Gastroesophageal sphincter (tissue), 4 donors: ENCODE measurements at regions not wholly inside any gene's neighbourhood (a gene's known extent, or its start where the extent isn't known, plus 50 kb on each side); places are given as distances from the start of the nearest gene placed in this dataset.
"Not testable (repeated sequence)": the region's sequence is repeated elsewhere in the genome, so short reads cannot be mapped to it uniquely, and the experiment has no call there.

Experiments
- ATAC-seq: fragments of 150-250 bp; one replicate; pipeline ENCODE4 v1.9.1; 2016; ENCODE audit warnings: mild to moderate bottlenecking, moderate library complexity
- H3K27ac ChIP-seq, 4 donors: fragments of 200-600 bp; sonication (generic) in 3 of 4; 1 replicate in 3 of 4; 2 replicates in 1 of 4; pipeline ENCODE4 v1.5.1; 2016 to 2019
- H3K27me3 ChIP-seq: fragments of 200-600 bp; sonication (generic); one replicate; pipeline ENCODE4 v1.5.1; 2019
- H3K36me3 ChIP-seq, 2 donors: fragments of 200-600 bp; sonication (generic); one replicate each; pipeline ENCODE4 v1.5.1; 2019; ENCODE audit warnings: control low read depth in 1 of 2
- H3K4me1 ChIP-seq, 3 donors: fragments of 200-600 bp; sonication (generic); 1 replicate in 2 of 3; 2 replicates in 1 of 3; pipeline ENCODE4 v1.5.1; 2016 to 2019; ENCODE audit warnings: control low read depth in 2 of 3
- H3K4me3 ChIP-seq, 2 donors: fragments of 200-600 bp; sonication (generic); one replicate each; pipeline ENCODE4 v1.5.1; 2019; ENCODE audit warnings: mild to moderate bottlenecking in 1 of 2, moderate library complexity in 1 of 2
- H3K9me3 ChIP-seq, 3 donors: fragments of 200-600 bp; sonication (generic); one replicate each; pipeline ENCODE4 v1.5.1; 2017 to 2019; ENCODE audit warnings: control low read depth in 2 of 3
- EP300 ChIP-seq: sonication (generic); formaldehyde crosslinking; IDR thresholded peaks from one replicate; pipeline ENCODE4 v1.6.1; 2017; ENCODE audit warnings: antibody characterized with exemption, mild to moderate bottlenecking
- POLR2A ChIP-seq, 2 donors: fragments of 450-650 bp; IDR thresholded peaks; one replicate each; pipeline ENCODE4 v1.6.1; 2017; ENCODE audit warnings: antibody characterized with exemption in 2 of 2, mild to moderate bottlenecking in 2 of 2, moderate library complexity in 1 of 2
- POLR2AphosphoS5 ChIP-seq: sonication (generic); formaldehyde crosslinking; IDR thresholded peaks from one replicate; pipeline ENCODE4 v1.6.1; 2017; ENCODE audit warnings: antibody characterized with exemption
- WGBS, 2 donors: methylation state at CpG; one replicate each; pipeline ENCODE4 v1.1.5; 2018; ENCODE audit warnings: low coverage in 1 of 2; 5-methylcytosine and 5-hydroxymethylcytosine counted together
- TF ChIP-seq, protein P1 (sequence below), 4 experiments: fragments of 200-600 bp in 2 of 4; fragments of 450-650 bp in 2 of 4; sonication (generic) in 1 of 4; IDR thresholded peaks; one replicate each; pipeline ENCODE4 v1.5.1; 2017 to 2019; ENCODE audit warnings: antibody characterized with exemption in 4 of 4, mild to moderate bottlenecking in 2 of 4, moderate library complexity in 2 of 4

DNA sequence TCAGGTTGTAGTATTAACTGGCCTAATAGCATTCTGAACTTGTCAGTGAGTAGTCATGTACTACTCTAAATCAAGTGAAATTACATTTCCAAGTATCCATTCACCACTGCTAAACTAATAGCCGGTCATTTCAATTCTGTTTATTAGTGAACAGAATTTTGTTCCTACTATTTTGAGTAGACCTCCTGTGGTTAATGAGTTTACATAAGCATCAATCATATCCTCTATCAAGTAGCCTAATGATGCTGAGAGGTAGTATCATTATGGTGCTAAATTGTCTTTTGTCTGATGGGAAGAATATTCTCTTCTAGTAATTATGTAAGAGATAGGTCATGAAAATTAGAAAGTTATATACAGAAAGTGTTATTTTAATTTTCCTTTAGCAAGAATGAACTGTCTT, 602.8 kb downstream of the KCNT2 start:
- H3K4me1 ChIP-seq, result no peaks in the 10 kb centered on the region
- no peak overlapping the region for H3K4me3 ChIP-seq
- no peak overlapping the region for H3K27ac ChIP-seq
- no peaks in the 10 kb centered on the region for H3K9me3 ChIP-seq
- TF ChIP-seq POLR2AphosphoS5 (no peak), POLR2A (IDR thresholded peaks at IDR 0.05) (no peak), EP300 (no peak)
- TF ChIP-seq, protein P1, sequence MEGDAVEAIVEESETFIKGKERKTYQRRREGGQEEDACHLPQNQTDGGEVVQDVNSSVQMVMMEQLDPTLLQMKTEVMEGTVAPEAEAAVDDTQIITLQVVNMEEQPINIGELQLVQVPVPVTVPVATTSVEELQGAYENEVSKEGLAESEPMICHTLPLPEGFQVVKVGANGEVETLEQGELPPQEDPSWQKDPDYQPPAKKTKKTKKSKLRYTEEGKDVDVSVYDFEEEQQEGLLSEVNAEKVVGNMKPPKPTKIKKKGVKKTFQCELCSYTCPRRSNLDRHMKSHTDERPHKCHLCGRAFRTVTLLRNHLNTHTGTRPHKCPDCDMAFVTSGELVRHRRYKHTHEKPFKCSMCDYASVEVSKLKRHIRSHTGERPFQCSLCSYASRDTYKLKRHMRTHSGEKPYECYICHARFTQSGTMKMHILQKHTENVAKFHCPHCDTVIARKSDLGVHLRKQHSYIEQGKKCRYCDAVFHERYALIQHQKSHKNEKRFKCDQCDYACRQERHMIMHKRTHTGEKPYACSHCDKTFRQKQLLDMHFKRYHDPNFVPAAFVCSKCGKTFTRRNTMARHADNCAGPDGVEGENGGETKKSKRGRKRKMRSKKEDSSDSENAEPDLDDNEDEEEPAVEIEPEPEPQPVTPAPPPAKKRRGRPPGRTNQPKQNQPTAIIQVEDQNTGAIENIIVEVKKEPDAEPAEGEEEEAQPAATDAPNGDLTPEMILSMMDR (IDR thresholded peaks at IDR 0.05), result no peak
- no peaks in the 10 kb centered on the region for H3K27me3 ChIP-seq
- H3K36me3 ChIP-seq, result no peaks in the 10 kb centered on the region
- WGBS, 2 donors, result 93 to 100% methylated on average over 1 of the region's 1 CpG
- ATAC-seq, result no peak

DNA sequence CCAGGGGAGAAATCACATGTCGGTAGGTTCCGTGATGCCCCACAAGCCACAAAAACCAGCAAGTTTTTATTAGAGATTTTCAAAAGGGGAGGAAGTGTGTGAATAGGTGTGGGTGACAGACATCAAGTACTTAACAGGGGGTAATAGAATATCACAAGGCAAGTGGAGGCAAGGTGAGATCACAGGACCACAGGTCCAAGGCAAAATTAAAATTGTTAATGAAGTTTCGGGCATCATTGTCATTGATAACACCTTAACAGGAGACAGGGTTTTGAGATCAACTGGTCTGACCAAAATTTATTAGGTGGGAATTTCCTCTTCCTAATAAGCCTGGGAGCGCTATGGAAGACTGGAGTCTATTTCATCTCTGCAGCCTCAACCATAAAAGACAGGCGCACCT, 603.9 kb downstream of the KCNT2 start:
- not testable (repeated sequence) for H3K4me1 ChIP-seq, H3K9me3 ChIP-seq, H3K4me3 ChIP-seq, H3K36me3 ChIP-seq, H3K27me3 ChIP-seq, ATAC-seq, H3K27ac ChIP-seq
- WGBS, 2 donors, result 61 to 73% methylated on average over 3 to 5 of the region's 5 CpGs

DNA sequence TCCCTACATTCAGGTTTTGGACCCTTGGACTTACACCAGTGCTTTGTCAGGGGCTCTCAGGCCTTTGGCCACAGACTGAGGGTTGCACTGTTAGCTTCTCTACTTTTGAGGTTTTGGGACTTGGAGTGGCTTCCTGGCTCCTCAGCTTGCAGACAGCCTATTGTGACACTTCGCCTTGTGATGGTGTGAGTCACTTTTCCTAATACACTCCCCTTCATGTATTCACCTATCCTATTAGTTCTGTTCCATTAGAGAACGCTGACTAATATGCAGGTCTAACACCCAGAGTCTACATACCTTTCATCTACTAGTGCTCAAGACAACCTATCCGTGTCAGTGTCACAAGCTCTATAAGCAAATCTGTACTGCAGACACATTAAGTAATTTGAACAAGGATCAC, 605.3 kb downstream of the KCNT2 start:
- Histone ChIP-seq H3K4me1 (no peaks in the 10 kb centered on the region), H3K4me3 (no peak overlapping the region), H3K9me3 (no peaks in the 10 kb centered on the region), H3K27ac (no peak overlapping the region), H3K36me3 (no peaks in the 10 kb centered on the region), H3K27me3 (no peaks in the 10 kb centered on the region)
- 70 to 85% methylated on average over 2 to 3 of the region's 3 CpGs for WGBS, 2 donors
- TF ChIP-seq, protein P1 (IDR thresholded peaks at IDR 0.05), result no peak
- no peak for TF ChIP-seq EP300
- no peak for TF ChIP-seq POLR2A (IDR thresholded peaks at IDR 0.05)
- no peak for TF ChIP-seq POLR2AphosphoS5
- no peak for ATAC-seq

DNA sequence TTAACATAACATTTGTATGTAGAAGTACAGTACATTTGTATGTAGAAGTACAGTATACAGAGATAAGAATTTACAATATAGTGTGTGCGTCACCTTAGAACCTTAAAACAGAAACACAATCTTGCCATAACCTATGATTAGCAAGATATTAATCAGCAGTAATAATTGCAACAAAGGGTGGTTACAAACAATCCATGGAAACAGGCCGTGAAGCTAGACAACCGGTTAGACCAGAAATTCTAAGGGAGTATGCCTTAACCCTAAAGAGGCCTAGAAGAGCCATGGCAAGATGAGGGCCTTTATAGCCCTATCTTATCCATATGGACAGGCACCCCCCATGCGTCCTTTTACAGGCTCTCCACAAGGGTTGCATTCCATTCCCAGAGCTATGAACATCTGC, 605.9 kb downstream of the KCNT2 start:
- not testable (repeated sequence) for H3K4me1 ChIP-seq, H3K27ac ChIP-seq, H3K9me3 ChIP-seq, ATAC-seq, H3K4me3 ChIP-seq, H3K27me3 ChIP-seq, H3K36me3 ChIP-seq
- 87 to 94% methylated on average over 4 of the region's 4 CpGs for WGBS, 2 donors

DNA sequence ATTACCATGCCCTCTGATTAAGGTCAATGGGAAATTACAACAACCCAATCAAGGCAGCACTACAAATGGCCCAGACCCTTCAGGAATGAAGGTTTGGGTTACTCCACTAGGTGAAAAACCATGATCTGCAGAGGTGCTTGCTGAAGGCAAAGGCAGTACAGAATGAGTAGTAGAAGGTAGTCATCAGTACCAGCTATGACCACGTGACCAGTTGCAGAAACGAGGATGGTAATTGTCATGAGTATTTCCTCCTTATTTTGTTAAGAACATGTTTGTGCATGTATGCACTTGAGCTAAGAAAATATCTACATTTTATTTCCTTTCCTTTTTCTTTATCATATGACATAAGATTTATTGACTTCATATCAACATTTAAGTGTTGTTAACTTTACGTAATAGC, 607.1 kb downstream of the KCNT2 start:
- no peak for TF ChIP-seq POLR2AphosphoS5
- Histone ChIP-seq H3K4me1 (no peaks in the 10 kb centered on the region), H3K27me3 (no peaks in the 10 kb centered on the region), H3K36me3 (no peaks in the 10 kb centered on the region), H3K4me3 (no peak overlapping the region), H3K9me3 (no peaks in the 10 kb centered on the region), H3K27ac (no peak overlapping the region)
- WGBS, 2 donors, result 74 to 90% methylated on average over 3 of the region's 3 CpGs
- ATAC-seq, result no peak

DNA sequence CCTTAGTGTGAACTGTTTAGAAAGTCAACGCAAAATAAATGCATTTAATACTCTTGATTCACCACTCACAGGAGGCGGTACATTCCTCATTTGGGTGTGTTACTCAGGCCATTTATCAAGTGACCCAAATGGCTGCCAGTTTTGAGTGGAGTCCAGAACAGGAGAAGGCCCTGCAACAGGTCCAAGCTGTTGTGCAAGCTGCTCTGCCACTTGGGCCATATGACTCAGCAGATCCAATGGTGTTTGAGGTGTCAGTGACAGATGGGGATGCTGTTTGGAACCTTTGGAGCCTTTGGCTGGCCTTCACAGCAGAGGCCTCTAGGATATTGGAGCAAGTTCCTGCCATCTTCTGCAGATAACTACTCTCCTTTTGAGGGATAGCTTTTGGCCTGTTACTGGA, 609.2 kb downstream of the KCNT2 start:
- Histone ChIP-seq H3K4me3 (no peak overlapping the region), H3K4me1 (no peaks in the 10 kb centered on the region), H3K36me3 (no peaks in the 10 kb centered on the region), H3K27ac (no peak overlapping the region), H3K9me3 (no peaks in the 10 kb centered on the region), H3K27me3 (no peaks in the 10 kb centered on the region)
- no peak for TF ChIP-seq POLR2A (IDR thresholded peaks at IDR 0.05)
- no peak for TF ChIP-seq POLR2AphosphoS5
- no peak for TF ChIP-seq EP300
- TF ChIP-seq, protein P1 (IDR thresholded peaks at IDR 0.05), result no peak
- WGBS, 2 donors, result 74 to 92% methylated on average over 2 of the region's 2 CpGs
- no peak for ATAC-seq
